ENCODE measurements at regions not wholly inside any gene's neighbourhood (a gene's known extent, or its start where the extent isn't known, plus 50 kb on each side); places are given as distances from the start of the nearest gene placed in this dataset.

- TF ChIP-seq TAF1 (IDR thresholded peaks at IDR 0.05; ENCODE audit: borderline replicate concordance, insufficient read depth, low read length) (no peak), POLR2AphosphoS5 (IDR thresholded peaks at IDR 0.05; ENCODE audit: low read depth, low read length) (no peak), SIN3A (IDR thresholded peaks at IDR 0.05; ENCODE audit: borderline replicate concordance, insufficient read depth, low read length) (no peak), FOXP2 (optimal IDR thresholded peaks at IDR 0.05; ENCODE audit: borderline replicate concordance, extremely low read depth, extremely low read length, insufficient read depth) (no peak)
- TF ChIP-seq, protein P1, sequence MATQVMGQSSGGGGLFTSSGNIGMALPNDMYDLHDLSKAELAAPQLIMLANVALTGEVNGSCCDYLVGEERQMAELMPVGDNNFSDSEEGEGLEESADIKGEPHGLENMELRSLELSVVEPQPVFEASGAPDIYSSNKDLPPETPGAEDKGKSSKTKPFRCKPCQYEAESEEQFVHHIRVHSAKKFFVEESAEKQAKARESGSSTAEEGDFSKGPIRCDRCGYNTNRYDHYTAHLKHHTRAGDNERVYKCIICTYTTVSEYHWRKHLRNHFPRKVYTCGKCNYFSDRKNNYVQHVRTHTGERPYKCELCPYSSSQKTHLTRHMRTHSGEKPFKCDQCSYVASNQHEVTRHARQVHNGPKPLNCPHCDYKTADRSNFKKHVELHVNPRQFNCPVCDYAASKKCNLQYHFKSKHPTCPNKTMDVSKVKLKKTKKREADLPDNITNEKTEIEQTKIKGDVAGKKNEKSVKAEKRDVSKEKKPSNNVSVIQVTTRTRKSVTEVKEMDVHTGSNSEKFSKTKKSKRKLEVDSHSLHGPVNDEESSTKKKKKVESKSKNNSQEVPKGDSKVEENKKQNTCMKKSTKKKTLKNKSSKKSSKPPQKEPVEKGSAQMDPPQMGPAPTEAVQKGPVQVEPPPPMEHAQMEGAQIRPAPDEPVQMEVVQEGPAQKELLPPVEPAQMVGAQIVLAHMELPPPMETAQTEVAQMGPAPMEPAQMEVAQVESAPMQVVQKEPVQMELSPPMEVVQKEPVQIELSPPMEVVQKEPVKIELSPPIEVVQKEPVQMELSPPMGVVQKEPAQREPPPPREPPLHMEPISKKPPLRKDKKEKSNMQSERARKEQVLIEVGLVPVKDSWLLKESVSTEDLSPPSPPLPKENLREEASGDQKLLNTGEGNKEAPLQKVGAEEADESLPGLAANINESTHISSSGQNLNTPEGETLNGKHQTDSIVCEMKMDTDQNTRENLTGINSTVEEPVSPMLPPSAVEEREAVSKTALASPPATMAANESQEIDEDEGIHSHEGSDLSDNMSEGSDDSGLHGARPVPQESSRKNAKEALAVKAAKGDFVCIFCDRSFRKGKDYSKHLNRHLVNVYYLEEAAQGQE (IDR thresholded peaks at IDR 0.05; ENCODE audit: insufficient read depth in 1 of 2, low read depth in 2 of 2, low read length in 2 of 2) = no peak
Measured at GRCh38 chr2:136448986-136449780, 316.2 kb upstream of the THSD7B start.

- TF ChIP-seq FOXP2 (optimal IDR thresholded peaks at IDR 0.05; ENCODE audit: borderline replicate concordance, extremely low read depth, extremely low read length, insufficient read depth) (no peak), SIN3A (IDR thresholded peaks at IDR 0.05; ENCODE audit: borderline replicate concordance, insufficient read depth, low read length) (no peak), TAF1 (IDR thresholded peaks at IDR 0.05; ENCODE audit: borderline replicate concordance, insufficient read depth, low read length) (no peak), POLR2AphosphoS5 (IDR thresholded peaks at IDR 0.05; ENCODE audit: low read depth, low read length) (no peak)
- TF ChIP-seq, protein P1 (IDR thresholded peaks at IDR 0.05; ENCODE audit: insufficient read depth in 1 of 2, low read depth in 2 of 2, low read length in 2 of 2) = no peak
Measured at GRCh38 chr2:136448432-136448831, 316.9 kb upstream of the THSD7B start.

GRCh38 chr2:136444323-136444722 lies 321.0 kb upstream of the THSD7B start:
- TF ChIP-seq TAF1 (IDR thresholded peaks at IDR 0.05; ENCODE audit: borderline replicate concordance, insufficient read depth, low read length) (no peak), SIN3A (IDR thresholded peaks at IDR 0.05; ENCODE audit: borderline replicate concordance, insufficient read depth, low read length) (no peak), POLR2AphosphoS5 (IDR thresholded peaks at IDR 0.05; ENCODE audit: low read depth, low read length) (no peak), FOXP2 (optimal IDR thresholded peaks at IDR 0.05; ENCODE audit: borderline replicate concordance, extremely low read depth, extremely low read length, insufficient read depth) (no peak)
- TF ChIP-seq, protein P1 (IDR thresholded peaks at IDR 0.05; ENCODE audit: insufficient read depth in 1 of 2, low read depth in 2 of 2, low read length in 2 of 2) = no peak

DNA sequence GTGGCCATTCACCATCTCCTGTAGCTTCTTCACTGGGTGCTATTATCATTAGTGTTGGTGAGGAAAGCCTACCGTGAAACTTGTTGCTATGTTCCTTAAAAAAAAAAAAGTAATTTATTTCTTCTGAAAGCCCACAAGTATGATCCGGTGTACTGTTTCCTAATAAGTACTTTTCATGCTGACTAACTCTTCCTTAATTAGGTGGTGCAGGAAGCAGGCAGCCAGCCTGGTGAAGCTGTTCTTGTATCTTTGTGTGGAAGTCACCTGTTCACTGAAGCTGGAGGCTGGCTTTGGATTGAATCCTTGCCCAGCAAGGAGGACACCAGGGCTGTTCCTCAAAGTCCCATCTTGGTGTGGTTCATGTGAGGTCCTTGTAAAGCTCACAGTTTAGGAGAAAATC lies 321.7 kb upstream of the THSD7B start:
- TF ChIP-seq TAF1 (IDR thresholded peaks at IDR 0.05; ENCODE audit: borderline replicate concordance, insufficient read depth, low read length) = no peak
- no peak for TF ChIP-seq FOXP2 (optimal IDR thresholded peaks at IDR 0.05; ENCODE audit: borderline replicate concordance, extremely low read depth, extremely low read length, insufficient read depth)
- no peak for TF ChIP-seq POLR2AphosphoS5 (IDR thresholded peaks at IDR 0.05; ENCODE audit: low read depth, low read length)
- no peak for TF ChIP-seq SIN3A (IDR thresholded peaks at IDR 0.05; ENCODE audit: borderline replicate concordance, insufficient read depth, low read length)
- TF ChIP-seq, protein P1 (IDR thresholded peaks at IDR 0.05; ENCODE audit: insufficient read depth in 1 of 2, low read depth in 2 of 2, low read length in 2 of 2) = no peak
